NOMO-1 treated with dmso at 0.1 percent for 144 hours (cell line): ENCODE measurements at regions not wholly inside any gene's neighbourhood (a gene's known extent, or its start where the extent isn't known, plus 50 kb on each side); places are given as distances from the start of the nearest gene placed in this dataset.

Experiments used
- DNase-seq: peaks from one replicate; lab custom pipeline; 2025; ENCODE audit not compliant: unreplicated experiment; lab: John Stamatoyannopoulos, UW

- DNase-seq: no peak
Observed at GRCh38 chr13:80668452-80668851, 327.5 kb upstream of the SPRY2 start.

DNA sequence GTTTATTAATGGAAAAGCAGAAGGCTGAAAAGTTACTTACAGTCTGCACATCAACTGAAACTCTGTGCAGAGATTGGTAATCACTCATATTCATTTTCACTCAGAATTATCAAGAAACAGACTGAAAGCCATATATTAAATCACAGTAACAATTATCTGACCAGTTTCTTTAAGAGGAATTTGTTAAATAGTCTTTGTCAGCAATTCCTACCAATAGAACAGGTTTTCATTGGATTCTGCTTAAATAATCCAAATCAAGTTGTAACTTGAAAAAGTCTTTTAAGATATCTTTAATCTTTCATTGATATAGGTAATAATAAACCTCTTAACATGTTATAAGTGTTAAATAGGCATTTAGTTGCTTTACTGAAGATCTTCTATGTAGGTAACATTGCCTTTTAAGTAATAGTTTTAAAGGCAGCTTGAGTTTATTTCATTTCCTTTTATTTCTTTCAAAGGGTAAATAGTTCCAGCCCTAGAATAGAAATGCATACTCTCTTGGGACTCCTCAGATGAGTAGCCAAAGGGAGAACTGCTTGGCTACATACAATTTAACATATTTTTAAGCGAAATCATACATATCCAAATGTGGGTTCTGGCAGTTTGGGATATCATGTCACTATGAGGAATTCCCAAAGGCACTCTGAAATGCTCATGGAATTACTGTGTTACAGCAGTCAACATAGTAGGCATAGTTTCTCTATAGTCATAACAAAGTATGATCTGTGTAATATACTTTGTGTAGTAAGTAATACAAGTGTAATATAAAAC, 326.0 kb upstream of the SPRY2 start:
- DNase-seq: no peak

DNA sequence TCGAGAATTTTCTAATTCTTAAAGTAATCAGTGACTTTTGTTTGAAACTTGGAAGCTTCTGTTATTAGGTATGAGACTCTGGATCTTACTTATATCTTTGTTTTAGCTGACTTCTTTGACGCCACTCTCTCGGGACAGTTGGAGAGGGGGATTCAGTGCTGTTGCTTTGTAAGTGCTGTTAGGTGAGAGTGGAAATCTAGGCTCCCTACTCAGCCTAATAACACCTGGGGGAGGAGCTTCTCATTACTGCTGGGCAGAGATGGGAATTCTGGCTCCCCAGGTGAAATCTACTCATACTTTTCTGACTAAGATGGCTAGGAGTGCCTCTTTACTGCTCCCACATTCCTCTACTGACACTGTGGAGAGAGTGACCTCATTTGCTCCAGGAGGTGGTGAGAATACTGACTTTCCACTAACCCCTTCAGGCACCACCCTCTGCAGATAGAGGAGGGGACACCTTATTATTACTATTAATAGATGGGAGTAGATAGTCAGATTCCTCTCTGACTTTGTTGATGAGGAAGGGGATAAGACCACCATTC, 324.9 kb upstream of the SPRY2 start:
- DNase-seq: no peak

DNA sequence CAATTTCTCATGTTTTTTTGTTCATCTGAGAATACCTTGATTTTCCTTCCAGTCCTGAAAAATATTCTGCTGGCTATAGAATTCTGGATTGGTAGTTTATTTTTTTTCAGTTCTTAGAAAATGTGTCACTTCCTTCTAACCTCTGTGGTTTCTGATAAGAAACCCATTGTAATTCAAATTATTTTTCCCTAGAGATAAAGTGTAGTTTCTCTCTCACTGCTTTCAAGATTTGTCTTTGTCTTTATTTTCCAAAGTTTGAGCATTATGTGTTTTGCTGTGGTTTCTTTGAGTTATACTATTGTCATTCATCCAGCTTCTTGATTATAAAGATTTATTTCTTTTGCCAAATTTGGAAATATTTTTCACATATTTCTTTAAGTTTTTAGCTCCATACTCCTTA, 324.0 kb upstream of the SPRY2 start:
- DNase-seq: no peak

DNA sequence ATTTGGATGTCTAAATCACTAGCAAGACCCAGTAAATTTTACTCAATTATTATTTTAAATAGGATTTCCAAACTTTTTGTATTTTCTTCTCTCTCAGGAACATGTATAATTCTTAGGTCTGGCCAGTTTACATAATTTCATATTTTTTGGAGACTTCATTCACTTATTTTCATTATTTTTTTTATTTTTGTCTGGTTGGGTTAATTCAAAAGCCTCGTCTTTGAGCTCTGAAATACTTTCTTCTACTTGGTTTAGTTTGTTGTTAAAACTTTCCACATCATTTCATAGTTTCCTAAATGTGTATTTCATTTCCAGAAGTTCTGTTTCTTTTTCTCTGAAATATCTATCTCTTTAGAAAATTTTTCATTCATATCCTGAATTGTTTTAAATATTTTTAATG, 322.9 kb upstream of the SPRY2 start:
- no peak for DNase-seq

DNA sequence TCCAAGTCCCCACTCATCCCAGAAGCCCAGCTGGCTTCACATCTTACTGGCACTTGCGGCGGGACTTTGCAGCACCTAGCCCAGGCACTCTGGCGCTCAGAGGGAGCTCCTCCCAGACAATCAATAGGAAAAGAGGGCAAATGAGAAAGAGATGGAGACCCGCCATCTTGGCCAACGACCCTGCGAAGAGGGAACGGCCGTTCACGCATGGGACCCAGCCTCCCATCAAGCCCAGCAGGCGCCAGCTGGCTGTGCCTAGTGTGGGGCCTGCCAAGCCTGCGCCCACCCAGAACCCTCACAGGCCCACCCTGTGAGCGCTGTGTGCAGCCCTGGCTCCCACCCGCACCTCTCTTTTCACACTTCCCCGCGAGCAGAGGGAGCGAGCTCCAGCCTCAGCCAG, 317.8 kb upstream of the SPRY2 start:
- DNase-seq: no peak

- no peak for DNase-seq
Observed at GRCh38 chr13:80656512-80656904, 315.6 kb upstream of the SPRY2 start.

- no peak for DNase-seq
Observed at GRCh38 chr13:80655778-80656511, 315.0 kb upstream of the SPRY2 start.

GRCh38 chr13:80654638-80655249, 313.8 kb upstream of the SPRY2 start:
- DNase-seq: no peak

- no peak for DNase-seq
Observed at GRCh38 chr13:80649274-80649673, 308.3 kb upstream of the SPRY2 start.

DNA sequence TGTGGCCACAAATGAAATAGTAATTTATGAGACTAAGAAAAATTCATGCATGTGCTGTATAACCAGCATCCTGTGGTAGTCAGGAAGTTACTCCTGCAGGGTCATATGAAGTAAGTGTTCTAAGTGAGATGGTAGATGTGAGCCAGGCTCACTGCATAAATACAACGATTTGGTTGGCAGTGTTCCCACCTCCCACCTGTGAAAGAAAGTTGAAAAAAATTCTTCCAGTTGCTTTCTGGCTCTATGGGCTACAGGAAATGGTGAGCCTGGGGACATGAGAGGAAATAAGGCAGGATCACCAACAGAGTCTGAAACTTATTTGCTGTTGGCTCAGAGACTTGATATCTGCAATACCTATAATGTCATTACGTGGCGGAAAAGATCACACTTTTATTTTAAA, 301.7 kb upstream of the SPRY2 start:
- no peak for DNase-seq

DNA sequence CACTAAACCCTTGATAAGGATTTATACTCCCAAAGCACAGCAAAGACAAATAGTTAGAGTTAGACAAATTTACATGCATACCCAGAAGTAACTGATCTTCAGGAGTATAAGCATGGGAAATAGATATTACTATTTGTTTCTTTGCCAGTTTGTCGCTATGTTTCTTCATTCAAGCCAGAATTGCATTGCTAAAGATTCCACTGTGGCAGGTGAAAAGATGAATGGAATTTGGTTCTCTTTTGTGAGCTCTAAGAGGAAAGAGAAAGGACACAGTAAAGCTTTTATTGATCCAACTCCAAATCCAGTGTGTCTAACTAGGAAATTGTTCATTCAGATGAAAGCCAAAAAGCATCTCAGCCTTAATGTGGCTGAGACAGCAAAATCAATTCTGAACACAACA, 292.3 kb upstream of the SPRY2 start:
- no peak for DNase-seq

DNA sequence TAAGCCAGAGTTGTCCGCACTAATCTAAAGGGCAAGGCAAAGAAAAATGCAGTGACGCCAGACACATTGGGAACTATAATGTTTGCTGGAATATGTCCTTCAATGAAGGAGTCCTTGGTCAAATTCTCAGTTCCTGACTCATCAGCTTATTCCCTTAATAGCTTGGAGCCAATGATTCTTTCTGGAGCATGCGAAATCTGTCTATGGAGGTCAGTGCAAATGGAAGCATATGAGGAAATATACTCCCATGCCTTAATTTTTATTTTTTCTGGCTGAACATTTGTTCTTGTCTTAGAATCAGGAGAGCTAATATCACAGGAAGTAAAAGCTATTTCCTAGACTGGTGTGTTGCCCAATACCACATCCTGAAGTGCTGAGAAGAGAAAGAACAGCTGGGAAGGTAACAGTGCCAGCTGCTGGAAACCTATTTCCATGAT, 289.8 kb upstream of the SPRY2 start:
- DNase-seq: no peak

- DNase-seq: no peak
Observed at GRCh38 chr13:80618781-80619180, 277.9 kb upstream of the SPRY2 start.

- DNase-seq: no peak
Observed at GRCh38 chr13:80612804-80613203, 271.9 kb upstream of the SPRY2 start.

- DNase-seq: no peak
Observed at GRCh38 chr13:80611310-80611709, 270.4 kb upstream of the SPRY2 start.

GRCh38 chr13:80605716-80606115, 264.8 kb upstream of the SPRY2 start:
- DNase-seq: no peak

GRCh38 chr13:80605011-80605410, 264.1 kb upstream of the SPRY2 start:
- DNase-seq: no peak

DNA sequence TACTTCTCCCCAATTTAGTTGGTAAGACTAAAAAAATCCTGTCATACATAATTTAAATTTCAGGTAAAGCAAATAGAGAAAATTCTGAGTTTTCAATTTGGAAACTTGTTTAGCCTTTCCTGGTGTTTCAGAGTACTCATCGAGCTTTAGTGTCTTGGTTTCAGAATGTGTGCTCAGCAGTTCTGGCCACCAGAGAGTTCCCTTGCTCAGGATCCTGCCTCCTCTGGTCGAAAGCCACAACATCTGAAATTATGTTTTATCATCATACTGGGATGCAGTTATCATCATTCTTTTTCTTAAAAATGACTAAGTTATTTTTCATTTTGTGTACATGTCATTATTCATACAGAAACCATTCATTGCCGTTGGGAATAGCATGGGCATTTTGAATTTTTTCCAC, 263.2 kb upstream of the SPRY2 start:
- no peak for DNase-seq

GRCh38 chr13:80603351-80603750, 262.4 kb upstream of the SPRY2 start:
- DNase-seq: no peak

GRCh38 chr13:80599765-80600164, 258.8 kb upstream of the SPRY2 start:
- DNase-seq: no peak

DNA sequence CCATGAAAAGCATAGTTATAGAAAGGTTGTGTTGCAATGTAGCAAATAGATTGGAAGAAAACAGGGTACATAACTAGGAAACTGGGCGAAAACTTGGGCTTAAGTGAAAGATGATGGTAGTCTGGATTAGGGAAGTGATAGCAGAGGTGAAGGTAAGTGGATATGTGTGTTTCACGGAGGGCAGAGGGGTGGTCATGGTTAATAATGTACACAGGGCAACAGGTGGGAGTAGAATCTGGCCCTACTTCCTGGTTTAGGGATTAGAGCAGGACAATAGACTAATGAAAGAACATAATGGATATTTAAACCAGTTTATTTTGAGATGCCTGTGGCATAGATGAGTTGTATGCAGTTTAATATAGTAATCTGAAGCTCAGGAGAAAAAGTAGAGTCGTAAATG, 257.3 kb upstream of the SPRY2 start:
- no peak for DNase-seq
